Epithelial cell of proximal tubule (primary cell): ENCODE measurements at regions not wholly inside any gene's neighbourhood (a gene's known extent, or its start where the extent isn't known, plus 50 kb on each side); places are given as distances from the start of the nearest gene placed in this dataset.

Experiments
- DNase-seq: peaks from one replicate; pipeline ENCODE4 v3.0.0-alpha.2; 2011; ENCODE audit warnings: low read depth
- H3K4me3 ChIP-seq: 2 replicates; pipeline ENCODE4 v1.5.1; 2011; ENCODE audit warnings: low read depth, mild to moderate bottlenecking, low read length
- TF ChIP-seq, protein P1 (sequence below): conservative IDR thresholded peaks from 2 replicates; pipeline ENCODE4 v1.5.1; 2012; ENCODE audit warnings: low read depth, mild to moderate bottlenecking, low read length

DNA sequence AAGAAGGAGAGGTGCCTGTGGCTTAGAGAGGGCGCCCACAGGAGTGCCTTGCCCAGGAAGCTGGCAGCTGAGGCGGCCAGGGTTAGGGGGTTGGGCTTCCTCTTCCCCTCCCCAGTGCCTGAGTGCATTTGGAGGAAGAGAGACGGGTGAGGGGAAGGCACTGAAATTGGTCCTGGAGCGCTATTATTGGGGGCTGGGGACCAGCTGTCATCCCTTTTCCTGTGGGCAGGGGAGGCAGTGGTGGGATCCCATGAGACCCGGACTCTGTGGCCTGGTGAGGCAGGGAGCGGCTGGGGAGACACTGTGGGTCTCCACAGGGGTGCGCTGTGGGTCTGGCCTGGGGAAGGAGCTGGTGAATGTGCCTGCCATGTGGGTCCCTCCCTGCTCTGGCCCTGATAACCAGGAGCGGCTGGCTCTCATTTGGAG, 259.7 kb downstream of the SEC14L1 start:
- H3K4me3 ChIP-seq: no peak overlapping the region
- TF ChIP-seq, protein P1, sequence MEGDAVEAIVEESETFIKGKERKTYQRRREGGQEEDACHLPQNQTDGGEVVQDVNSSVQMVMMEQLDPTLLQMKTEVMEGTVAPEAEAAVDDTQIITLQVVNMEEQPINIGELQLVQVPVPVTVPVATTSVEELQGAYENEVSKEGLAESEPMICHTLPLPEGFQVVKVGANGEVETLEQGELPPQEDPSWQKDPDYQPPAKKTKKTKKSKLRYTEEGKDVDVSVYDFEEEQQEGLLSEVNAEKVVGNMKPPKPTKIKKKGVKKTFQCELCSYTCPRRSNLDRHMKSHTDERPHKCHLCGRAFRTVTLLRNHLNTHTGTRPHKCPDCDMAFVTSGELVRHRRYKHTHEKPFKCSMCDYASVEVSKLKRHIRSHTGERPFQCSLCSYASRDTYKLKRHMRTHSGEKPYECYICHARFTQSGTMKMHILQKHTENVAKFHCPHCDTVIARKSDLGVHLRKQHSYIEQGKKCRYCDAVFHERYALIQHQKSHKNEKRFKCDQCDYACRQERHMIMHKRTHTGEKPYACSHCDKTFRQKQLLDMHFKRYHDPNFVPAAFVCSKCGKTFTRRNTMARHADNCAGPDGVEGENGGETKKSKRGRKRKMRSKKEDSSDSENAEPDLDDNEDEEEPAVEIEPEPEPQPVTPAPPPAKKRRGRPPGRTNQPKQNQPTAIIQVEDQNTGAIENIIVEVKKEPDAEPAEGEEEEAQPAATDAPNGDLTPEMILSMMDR: peak; percentile 35
- DNase-seq: no peak

DNA sequence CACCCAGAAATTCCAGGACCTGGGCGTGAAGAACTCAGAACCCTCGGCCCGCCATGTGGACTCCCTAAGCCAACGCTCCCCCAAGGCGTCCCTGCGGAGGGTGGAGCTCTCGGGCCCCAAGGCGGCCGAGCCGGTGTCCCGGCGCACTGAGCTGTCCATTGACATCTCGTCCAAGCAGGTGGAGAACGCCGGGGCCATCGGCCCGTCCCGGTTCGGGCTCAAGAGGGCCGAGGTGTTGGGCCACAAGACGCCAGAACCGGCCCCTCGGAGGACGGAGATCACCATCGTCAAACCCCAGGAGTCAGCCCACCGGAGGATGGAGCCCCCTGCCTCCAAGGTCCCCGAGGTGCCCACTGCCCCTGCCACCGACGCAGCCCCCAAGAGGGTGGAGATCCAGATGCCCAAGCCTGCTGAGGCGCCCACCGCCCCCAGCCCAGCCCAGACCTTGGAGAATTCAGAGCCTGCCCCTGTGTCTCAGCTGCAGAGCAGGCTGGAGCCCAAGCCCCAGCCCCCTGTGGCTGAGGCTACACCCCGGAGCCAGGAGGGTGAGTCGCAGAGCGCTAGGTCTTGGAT, 261.5 kb downstream of the SEC14L1 start:
- no peak overlapping the region for H3K4me3 ChIP-seq
- TF ChIP-seq, protein P1: no peak
- DNase-seq: no peak

DNA sequence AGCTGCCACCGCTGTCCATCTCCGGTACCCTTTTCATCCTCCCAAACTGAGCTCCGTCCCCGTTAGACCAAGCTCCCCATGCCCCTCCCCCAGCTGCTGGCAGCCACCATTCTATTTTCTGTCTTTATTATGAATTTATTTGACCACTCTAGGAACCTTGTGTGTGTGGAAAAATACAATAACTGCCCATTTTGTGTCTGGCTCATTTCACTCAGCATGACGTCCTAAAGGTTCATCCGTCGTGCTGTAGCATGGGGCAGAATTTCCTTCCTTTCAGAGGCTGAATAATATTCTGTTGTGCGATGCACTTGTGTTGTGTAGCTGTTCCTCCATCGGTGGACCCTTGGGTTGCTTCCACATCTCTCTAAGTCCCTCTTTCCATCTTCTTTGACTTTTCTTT, 263.1 kb downstream of the SEC14L1 start:
- TF ChIP-seq, protein P1: no peak
- DNase-seq: no peak
- H3K4me3 ChIP-seq: no peak overlapping the region

DNA sequence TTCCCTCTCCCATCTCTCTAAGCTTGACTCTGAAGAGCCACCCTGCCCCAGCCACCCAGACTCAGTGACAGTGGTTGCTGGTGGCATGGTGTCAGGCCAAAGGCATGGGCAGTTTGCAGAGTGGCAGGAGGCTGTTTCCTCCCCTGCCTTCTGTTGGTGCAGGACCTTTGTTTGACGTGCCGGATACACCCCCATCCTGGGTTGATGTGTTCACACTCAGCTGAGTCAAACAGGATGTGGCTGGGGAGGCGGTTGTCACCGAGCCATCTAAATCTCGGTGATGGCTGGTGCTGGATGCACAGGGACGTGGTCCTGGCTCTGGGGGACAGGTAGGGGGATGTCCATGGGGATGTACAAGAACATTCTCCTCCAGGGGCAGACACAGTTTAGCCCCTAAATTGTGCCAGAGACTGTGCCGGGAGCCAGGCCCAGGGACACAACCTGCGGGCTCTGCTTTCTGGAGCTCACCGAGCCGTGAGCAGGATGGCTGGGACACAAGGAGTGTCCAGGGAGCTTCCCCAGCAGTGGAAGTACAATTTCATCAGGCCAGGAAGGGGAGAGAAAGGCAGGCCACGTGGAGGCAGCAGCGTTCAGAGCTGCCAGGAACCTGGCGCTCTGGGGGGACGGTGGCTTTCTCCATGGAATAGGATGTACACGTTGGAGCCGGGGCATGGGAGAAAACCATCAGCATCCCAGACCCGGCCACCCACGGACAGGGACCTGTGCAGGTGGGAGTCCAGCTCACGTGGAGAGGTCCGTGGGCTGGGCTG, 264.2 kb downstream of the SEC14L1 start:
- DNase-seq: no peak
- TF ChIP-seq, protein P1: no peak
- H3K4me3 ChIP-seq: no peak overlapping the region

DNA sequence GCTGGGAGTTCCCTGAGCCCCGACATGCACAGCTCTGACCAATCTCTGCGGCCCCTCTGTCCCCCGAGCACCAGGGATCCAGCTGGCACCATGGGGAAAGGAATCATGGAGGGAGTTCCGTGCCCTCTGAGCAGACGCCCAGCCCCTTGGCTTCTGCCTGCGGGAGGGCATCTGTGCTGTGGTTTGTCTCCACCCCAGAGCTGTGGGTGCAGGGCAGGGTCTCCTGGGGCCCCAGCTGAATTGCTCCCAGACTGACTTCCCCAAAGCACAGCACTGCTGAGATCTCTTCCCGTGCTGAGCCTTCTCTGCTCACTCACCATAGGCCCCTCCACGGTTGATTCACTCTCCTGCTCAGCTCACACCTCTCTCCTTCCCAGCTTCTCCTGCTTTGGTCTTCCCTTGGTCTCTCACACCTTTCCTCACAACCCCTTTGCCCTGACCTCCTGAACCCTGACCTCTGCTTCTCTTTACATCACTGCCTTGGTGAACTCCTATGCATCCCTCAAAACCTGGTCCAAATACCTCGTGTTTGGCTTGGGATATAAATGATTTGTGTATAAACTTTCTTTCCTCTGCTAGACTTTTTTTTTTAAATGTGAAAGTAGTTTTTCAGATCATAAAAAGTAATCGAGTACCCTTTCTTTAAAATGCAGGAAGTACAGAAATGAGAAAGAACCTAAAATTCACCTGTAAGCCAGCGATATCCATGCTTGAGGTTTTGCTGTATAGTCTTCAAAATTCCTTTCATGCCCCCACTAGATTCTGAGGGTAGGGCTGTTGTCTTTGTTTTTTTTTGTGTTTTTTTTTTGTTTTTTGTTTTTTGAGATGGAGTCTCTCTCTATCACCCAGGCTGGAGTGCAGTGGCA, 265.3 kb downstream of the SEC14L1 start:
- H3K4me3 ChIP-seq: no peak overlapping the region
- TF ChIP-seq, protein P1: no peak
- DNase-seq: no peak

DNA sequence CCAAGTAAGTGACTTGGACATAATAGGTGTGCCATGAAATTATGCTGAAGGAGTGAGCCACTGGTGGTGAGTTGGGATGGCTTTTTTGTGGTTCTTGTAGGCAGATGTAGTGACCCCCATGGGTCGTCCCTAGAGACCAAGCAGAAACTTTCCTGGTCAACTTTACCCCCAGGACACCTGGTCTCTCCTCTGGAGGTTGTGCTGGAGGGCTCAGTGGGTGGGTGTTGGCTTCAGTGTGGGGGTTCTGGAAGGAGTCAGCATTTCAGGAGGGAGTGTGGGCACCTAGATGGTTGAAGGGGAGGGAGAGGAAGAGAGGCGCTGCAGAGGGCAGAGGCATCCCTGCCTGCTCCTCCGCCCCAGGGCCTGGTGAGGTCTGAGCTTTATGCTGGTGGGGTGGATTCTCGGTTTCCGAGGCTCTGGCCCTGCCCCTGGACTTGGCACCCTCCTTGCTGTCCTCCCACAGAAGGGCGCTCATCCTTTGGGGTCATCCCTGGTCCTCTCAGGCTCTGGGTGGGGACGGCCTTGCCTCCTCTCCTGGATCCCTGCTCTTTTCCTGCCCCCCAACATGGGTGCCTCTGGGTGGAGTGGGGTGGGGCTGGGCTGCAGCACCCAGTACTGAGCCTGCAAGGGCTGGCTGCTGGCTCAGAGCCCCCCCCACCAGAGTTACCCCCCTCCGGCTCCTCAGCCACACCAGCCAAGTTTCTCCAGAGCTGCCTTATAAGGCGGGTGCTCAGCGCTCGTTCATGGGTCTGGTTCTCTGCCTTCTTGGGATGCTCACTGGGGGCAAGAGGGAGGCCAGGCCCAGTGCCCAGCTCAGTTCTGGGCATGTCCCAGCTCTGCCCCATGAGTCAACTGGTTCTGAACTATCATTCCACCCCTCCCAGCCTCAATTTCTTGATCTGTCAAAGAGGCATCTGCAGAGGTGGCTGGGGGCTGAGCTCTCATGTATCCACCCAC, 266.8 kb downstream of the SEC14L1 start:
- no peak for DNase-seq
- no peak overlapping the region for H3K4me3 ChIP-seq
- TF ChIP-seq, protein P1: no peak
